ENCODE measurements at regions not wholly inside any gene's neighbourhood (a gene's known extent, or its start where the extent isn't known, plus 50 kb on each side); places are given as distances from the start of the nearest gene placed in this dataset.

GRCh38 chr20:11776687-11777086 lies 141.0 kb upstream of the BTBD3 start:
- Histone ChIP-seq H3K36me3 (ENCODE audit: insufficient read depth, low read length) (no peaks in the 10 kb centered on the region), H3K4me3 (ENCODE audit: low read depth in 1 of 2, low read length in 2 of 2) (no peak overlapping the region), H3K4me1 (ENCODE audit: insufficient read depth, low read length) (no peaks in the 10 kb centered on the region), H3K9me3 (ENCODE audit: low read length) (no peaks in the 10 kb centered on the region), H3K27ac (ENCODE audit: low read depth, low read length) (no peak overlapping the region), H3K9ac (ENCODE audit: low read length) (no peak overlapping the region), H3K27me3 (ENCODE audit: control insufficient read depth in 1 of 2, insufficient read depth in 2 of 2, low read length in 2 of 2) (no peaks in the 10 kb centered on the region)

- H3K4me3 ChIP-seq (ENCODE audit: low read depth in 1 of 2, low read length in 2 of 2), result no peak overlapping the region
- no peaks in the 10 kb centered on the region for H3K4me1 ChIP-seq (ENCODE audit: insufficient read depth, low read length)
Measured at GRCh38 chr20:11777387-11778205, 140.1 kb upstream of the BTBD3 start.

GRCh38 chr20:11778206-11778570 lies 139.5 kb upstream of the BTBD3 start:
- Histone ChIP-seq H3K9ac (ENCODE audit: low read length) (no peak overlapping the region), H3K4me3 (ENCODE audit: low read depth in 1 of 2, low read length in 2 of 2) (no peak overlapping the region), H3K36me3 (ENCODE audit: insufficient read depth, low read length) (no peaks in the 10 kb centered on the region), H3K4me1 (ENCODE audit: insufficient read depth, low read length) (no peaks in the 10 kb centered on the region), H3K27me3 (ENCODE audit: control insufficient read depth in 1 of 2, insufficient read depth in 2 of 2, low read length in 2 of 2) (no peaks in the 10 kb centered on the region), H3K27ac (ENCODE audit: low read depth, low read length) (no peak overlapping the region), H3K9me3 (ENCODE audit: low read length) (no peaks in the 10 kb centered on the region)

More at GRCh38 chr20:11777387-11778205, 140.1 kb upstream of the BTBD3 start:
- no peak overlapping the region for H3K9ac ChIP-seq (ENCODE audit: low read length)
- no peaks in the 10 kb centered on the region for H3K36me3 ChIP-seq (ENCODE audit: insufficient read depth, low read length)
- no peak overlapping the region for H3K27ac ChIP-seq (ENCODE audit: low read depth, low read length)
- no peaks in the 10 kb centered on the region for H3K27me3 ChIP-seq (ENCODE audit: control insufficient read depth in 1 of 2, insufficient read depth in 2 of 2, low read length in 2 of 2)
- no peaks in the 10 kb centered on the region for H3K9me3 ChIP-seq (ENCODE audit: low read length)

- H3K27me3 ChIP-seq (ENCODE audit: control insufficient read depth in 1 of 2, insufficient read depth in 2 of 2, low read length in 2 of 2), result no peaks in the 10 kb centered on the region
- no peaks in the 10 kb centered on the region for H3K36me3 ChIP-seq (ENCODE audit: insufficient read depth, low read length)
- H3K27ac ChIP-seq (ENCODE audit: low read depth, low read length), result no peak overlapping the region
- no peak overlapping the region for H3K9ac ChIP-seq (ENCODE audit: low read length)
- H3K4me1 ChIP-seq (ENCODE audit: insufficient read depth, low read length), result no peaks in the 10 kb centered on the region
- no peak overlapping the region for H3K4me3 ChIP-seq (ENCODE audit: low read depth in 1 of 2, low read length in 2 of 2)
- no peaks in the 10 kb centered on the region for H3K9me3 ChIP-seq (ENCODE audit: low read length)
Measured at GRCh38 chr20:11780765-11781369, 136.8 kb upstream of the BTBD3 start.

GRCh38 chr20:11783102-11783850 lies 134.4 kb upstream of the BTBD3 start:
- no peak overlapping the region for H3K4me3 ChIP-seq (ENCODE audit: low read depth in 1 of 2, low read length in 2 of 2)
- no peak overlapping the region for H3K27ac ChIP-seq (ENCODE audit: low read depth, low read length)
- H3K9me3 ChIP-seq (ENCODE audit: low read length), result no peaks in the 10 kb centered on the region
- H3K9ac ChIP-seq (ENCODE audit: low read length), result no peak overlapping the region
- no peaks in the 10 kb centered on the region for H3K36me3 ChIP-seq (ENCODE audit: insufficient read depth, low read length)
- H3K27me3 ChIP-seq (ENCODE audit: control insufficient read depth in 1 of 2, insufficient read depth in 2 of 2, low read length in 2 of 2), result no peaks in the 10 kb centered on the region
- no peaks in the 10 kb centered on the region for H3K4me1 ChIP-seq (ENCODE audit: insufficient read depth, low read length)

GRCh38 chr20:11785885-11786507 lies 131.7 kb upstream of the BTBD3 start:
- Histone ChIP-seq H3K4me1 (ENCODE audit: insufficient read depth, low read length) (no peaks in the 10 kb centered on the region), H3K4me3 (ENCODE audit: low read depth in 1 of 2, low read length in 2 of 2) (no peak overlapping the region)

GRCh38 chr20:11790046-11790445 lies 127.6 kb upstream of the BTBD3 start:
- H3K9ac ChIP-seq (ENCODE audit: low read length), result no peak overlapping the region
- H3K27me3 ChIP-seq (ENCODE audit: control insufficient read depth in 1 of 2, insufficient read depth in 2 of 2, low read length in 2 of 2), result no peaks in the 10 kb centered on the region

More at GRCh38 chr20:11785885-11786507, 131.7 kb upstream of the BTBD3 start:
- Histone ChIP-seq H3K27ac (ENCODE audit: low read depth, low read length) (no peak overlapping the region), H3K9me3 (ENCODE audit: low read length) (no peaks in the 10 kb centered on the region), H3K9ac (ENCODE audit: low read length) (no peak overlapping the region), H3K27me3 (ENCODE audit: control insufficient read depth in 1 of 2, insufficient read depth in 2 of 2, low read length in 2 of 2) (no peaks in the 10 kb centered on the region), H3K36me3 (ENCODE audit: insufficient read depth, low read length) (no peaks in the 10 kb centered on the region)

GRCh38 chr20:11791316-11791715 lies 126.4 kb upstream of the BTBD3 start:
- H3K36me3 ChIP-seq (ENCODE audit: insufficient read depth, low read length), result no peaks in the 10 kb centered on the region
- H3K27ac ChIP-seq (ENCODE audit: low read depth, low read length), result no peak overlapping the region
- H3K27me3 ChIP-seq (ENCODE audit: control insufficient read depth in 1 of 2, insufficient read depth in 2 of 2, low read length in 2 of 2), result no peaks in the 10 kb centered on the region
- no peaks in the 10 kb centered on the region for H3K4me1 ChIP-seq (ENCODE audit: insufficient read depth, low read length)
- H3K9me3 ChIP-seq (ENCODE audit: low read length), result no peaks in the 10 kb centered on the region
- H3K4me3 ChIP-seq (ENCODE audit: low read depth in 1 of 2, low read length in 2 of 2), result no peak overlapping the region
- no peak overlapping the region for H3K9ac ChIP-seq (ENCODE audit: low read length)

More at GRCh38 chr20:11790046-11790445, 127.6 kb upstream of the BTBD3 start:
- Histone ChIP-seq H3K4me3 (ENCODE audit: low read depth in 1 of 2, low read length in 2 of 2) (no peak overlapping the region), H3K27ac (ENCODE audit: low read depth, low read length) (no peak overlapping the region), H3K36me3 (ENCODE audit: insufficient read depth, low read length) (no peaks in the 10 kb centered on the region), H3K9me3 (ENCODE audit: low read length) (no peaks in the 10 kb centered on the region), H3K4me1 (ENCODE audit: insufficient read depth, low read length) (no peaks in the 10 kb centered on the region)

GRCh38 chr20:11791835-11792567 lies 125.7 kb upstream of the BTBD3 start:
- Histone ChIP-seq H3K27me3 (ENCODE audit: control insufficient read depth in 1 of 2, insufficient read depth in 2 of 2, low read length in 2 of 2) (no peaks in the 10 kb centered on the region), H3K9me3 (ENCODE audit: low read length) (no peaks in the 10 kb centered on the region), H3K36me3 (ENCODE audit: insufficient read depth, low read length) (no peaks in the 10 kb centered on the region), H3K4me3 (ENCODE audit: low read depth in 1 of 2, low read length in 2 of 2) (no peak overlapping the region), H3K4me1 (ENCODE audit: insufficient read depth, low read length) (no peaks in the 10 kb centered on the region), H3K27ac (ENCODE audit: low read depth, low read length) (no peak overlapping the region), H3K9ac (ENCODE audit: low read length) (no peak overlapping the region)

GRCh38 chr20:11792568-11792953 lies 125.1 kb upstream of the BTBD3 start:
- no peak overlapping the region for H3K4me3 ChIP-seq (ENCODE audit: low read depth in 1 of 2, low read length in 2 of 2)
- H3K27me3 ChIP-seq (ENCODE audit: control insufficient read depth in 1 of 2, insufficient read depth in 2 of 2, low read length in 2 of 2), result no peaks in the 10 kb centered on the region
- no peak overlapping the region for H3K27ac ChIP-seq (ENCODE audit: low read depth, low read length)
- H3K36me3 ChIP-seq (ENCODE audit: insufficient read depth, low read length), result no peaks in the 10 kb centered on the region
- no peaks in the 10 kb centered on the region for H3K4me1 ChIP-seq (ENCODE audit: insufficient read depth, low read length)
- H3K9ac ChIP-seq (ENCODE audit: low read length), result no peak overlapping the region
- H3K9me3 ChIP-seq (ENCODE audit: low read length), result no peaks in the 10 kb centered on the region

- no peaks in the 10 kb centered on the region for H3K36me3 ChIP-seq (ENCODE audit: insufficient read depth, low read length)
- H3K27me3 ChIP-seq (ENCODE audit: control insufficient read depth in 1 of 2, insufficient read depth in 2 of 2, low read length in 2 of 2), result no peaks in the 10 kb centered on the region
- no peaks in the 10 kb centered on the region for H3K9me3 ChIP-seq (ENCODE audit: low read length)
- no peak overlapping the region for H3K27ac ChIP-seq (ENCODE audit: low read depth, low read length)
- no peaks in the 10 kb centered on the region for H3K4me1 ChIP-seq (ENCODE audit: insufficient read depth, low read length)
- no peak overlapping the region for H3K9ac ChIP-seq (ENCODE audit: low read length)
- no peak overlapping the region for H3K4me3 ChIP-seq (ENCODE audit: low read depth in 1 of 2, low read length in 2 of 2)
Measured at GRCh38 chr20:11794525-11794924, 123.2 kb upstream of the BTBD3 start.
